Parathyroid adenoma (tissue), 2 donors: ENCODE measurements at regions not wholly inside any gene's neighbourhood (a gene's known extent, or its start where the extent isn't known, plus 50 kb on each side); places are given as distances from the start of the nearest gene placed in this dataset.
A peak's percentile ranks its signal among the peaks of the same experiment; 100 is the strongest.

Source experiments
- H2AFZ ChIP-seq: fragments of 300-600 bp; sonication (generic); one replicate; pipeline ENCODE4 v1.7.0; 2017; ENCODE audit warnings: antibody characterized with exemption, mild to moderate bottlenecking
- H3K27ac ChIP-seq: fragments of 300-600 bp; sonication (generic); one replicate; pipeline ENCODE4 v1.7.0; 2017
- H3K27me3 ChIP-seq: fragments of 300-600 bp; sonication (generic); one replicate; pipeline ENCODE4 v1.7.0; 2017; ENCODE audit warnings: low read length; ENCODE audit not compliant: control insufficient read depth, insufficient read depth
- H3K36me3 ChIP-seq: fragments of 300-600 bp; sonication (generic); one replicate; pipeline ENCODE4 v1.7.0; 2017; ENCODE audit warnings: low read length; ENCODE audit not compliant: control insufficient read depth, insufficient read depth
- H3K4me1 ChIP-seq: fragments of 300-600 bp; sonication (generic); one replicate; pipeline ENCODE4 v1.7.0; 2017; ENCODE audit warnings: control low read depth
- H3K4me2 ChIP-seq: fragments of 300-600 bp; sonication (generic); one replicate; pipeline ENCODE4 v1.7.0; 2017; ENCODE audit warnings: low read length
- H3K4me3 ChIP-seq: fragments of 300-600 bp; sonication (generic); one replicate; pipeline ENCODE4 v1.7.0; 2017; ENCODE audit warnings: low read depth, low read length
- H3K79me2 ChIP-seq: fragments of 300-600 bp; sonication (generic); one replicate; pipeline ENCODE4 v1.7.0; 2017; ENCODE audit warnings: control low read depth
- H3K9ac ChIP-seq: fragments of 300-600 bp; sonication (generic); one replicate; pipeline ENCODE4 v1.7.0; 2017; ENCODE audit warnings: mild to moderate bottlenecking
- H3K9me3 ChIP-seq: fragments of 300-600 bp; sonication (generic); one replicate; pipeline ENCODE4 v1.7.0; 2017; ENCODE audit warnings: low read length; ENCODE audit not compliant: control insufficient read depth
- TF ChIP-seq, protein P1 (sequence below): fragments of 300-600 bp; sonication (generic); IDR thresholded peaks from one replicate; pipeline ENCODE4 v1.7.0; 2017; ENCODE audit warnings: antibody characterized with exemption, mild to moderate bottlenecking
- donor health status: primary hyperparathyroidism.

DNA sequence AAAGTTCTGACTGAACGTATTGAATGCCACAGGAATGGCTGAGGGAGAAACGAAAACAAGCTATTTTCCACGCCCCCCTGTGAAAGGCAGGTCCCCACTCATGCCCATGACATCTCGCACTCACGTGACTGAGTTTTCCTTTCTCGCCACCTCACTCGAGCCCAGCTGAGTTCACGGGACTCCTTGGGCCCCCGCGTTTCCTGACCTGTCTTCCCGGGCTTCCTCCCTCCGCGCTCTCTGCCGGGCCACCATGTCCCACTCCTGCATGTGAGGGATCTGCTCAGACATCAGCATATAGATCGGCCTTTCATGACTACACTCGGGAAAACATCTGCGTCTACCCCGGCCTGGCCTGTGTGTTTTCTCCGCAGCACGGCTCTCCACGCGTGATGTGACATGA, 226.0 kb upstream of the ADARB2 start:
- no peak overlapping the region for H3K27ac ChIP-seq
- no peaks in the 10 kb centered on the region for H3K27me3 ChIP-seq
- H3K79me2 ChIP-seq: no peaks in the 10 kb centered on the region
- H3K4me2 ChIP-seq: no peak overlapping the region
- no peaks in the 10 kb centered on the region for H3K36me3 ChIP-seq
- TF ChIP-seq, protein P1, sequence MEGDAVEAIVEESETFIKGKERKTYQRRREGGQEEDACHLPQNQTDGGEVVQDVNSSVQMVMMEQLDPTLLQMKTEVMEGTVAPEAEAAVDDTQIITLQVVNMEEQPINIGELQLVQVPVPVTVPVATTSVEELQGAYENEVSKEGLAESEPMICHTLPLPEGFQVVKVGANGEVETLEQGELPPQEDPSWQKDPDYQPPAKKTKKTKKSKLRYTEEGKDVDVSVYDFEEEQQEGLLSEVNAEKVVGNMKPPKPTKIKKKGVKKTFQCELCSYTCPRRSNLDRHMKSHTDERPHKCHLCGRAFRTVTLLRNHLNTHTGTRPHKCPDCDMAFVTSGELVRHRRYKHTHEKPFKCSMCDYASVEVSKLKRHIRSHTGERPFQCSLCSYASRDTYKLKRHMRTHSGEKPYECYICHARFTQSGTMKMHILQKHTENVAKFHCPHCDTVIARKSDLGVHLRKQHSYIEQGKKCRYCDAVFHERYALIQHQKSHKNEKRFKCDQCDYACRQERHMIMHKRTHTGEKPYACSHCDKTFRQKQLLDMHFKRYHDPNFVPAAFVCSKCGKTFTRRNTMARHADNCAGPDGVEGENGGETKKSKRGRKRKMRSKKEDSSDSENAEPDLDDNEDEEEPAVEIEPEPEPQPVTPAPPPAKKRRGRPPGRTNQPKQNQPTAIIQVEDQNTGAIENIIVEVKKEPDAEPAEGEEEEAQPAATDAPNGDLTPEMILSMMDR: no peak
- no peaks in the 10 kb centered on the region for H3K9me3 ChIP-seq
- H2AFZ ChIP-seq: no peak overlapping the region
- peaks cover 3% of the 10 kb centered on the region for H3K4me1 ChIP-seq
- H3K9ac ChIP-seq: no peak overlapping the region
- no peak overlapping the region for H3K4me3 ChIP-seq

DNA sequence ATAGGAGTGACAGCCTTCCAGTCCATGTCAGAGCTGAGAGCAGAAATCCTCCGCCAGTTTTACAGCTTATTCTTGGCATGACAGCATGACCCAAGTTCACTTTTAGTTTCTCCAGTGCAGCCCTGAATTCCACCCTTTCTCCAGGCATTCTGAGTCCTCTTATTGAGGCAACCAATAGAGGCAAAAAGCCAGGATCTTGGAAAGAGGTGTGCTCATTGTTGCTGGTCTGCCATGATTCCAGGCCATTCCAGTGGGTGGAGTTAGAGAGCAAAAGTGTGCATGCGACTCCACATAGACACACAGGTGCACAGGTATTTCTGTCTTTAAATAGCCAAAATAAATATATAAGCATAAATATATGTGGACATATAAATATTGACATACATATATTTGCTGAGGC, 224.7 kb upstream of the ADARB2 start:
- H3K27ac ChIP-seq: no peak overlapping the region
- H3K36me3 ChIP-seq: no peaks in the 10 kb centered on the region
- H3K27me3 ChIP-seq: no peaks in the 10 kb centered on the region
- no peak overlapping the region for H3K4me2 ChIP-seq
- no peaks in the 10 kb centered on the region for H3K9me3 ChIP-seq
- no peak overlapping the region for H3K4me3 ChIP-seq
- H3K9ac ChIP-seq: no peak overlapping the region
- H2AFZ ChIP-seq: no peak overlapping the region
- no peaks in the 10 kb centered on the region for H3K79me2 ChIP-seq
- TF ChIP-seq, protein P1: no peak
- peaks cover 2% of the 10 kb centered on the region for H3K4me1 ChIP-seq

GRCh38 chr10:1960982-1961381, 223.7 kb upstream of the ADARB2 start:
- no peaks in the 10 kb centered on the region for H3K9me3 ChIP-seq
- H3K4me1 ChIP-seq: no peaks in the 10 kb centered on the region
- no peaks in the 10 kb centered on the region for H3K36me3 ChIP-seq
- TF ChIP-seq, protein P1: no peak
- no peaks in the 10 kb centered on the region for H3K79me2 ChIP-seq
- H3K9ac ChIP-seq: no peak overlapping the region
- no peak overlapping the region for H3K4me2 ChIP-seq
- H3K4me3 ChIP-seq: no peak overlapping the region
- no peak overlapping the region for H2AFZ ChIP-seq
- no peaks in the 10 kb centered on the region for H3K27me3 ChIP-seq
- H3K27ac ChIP-seq: no peak overlapping the region

DNA sequence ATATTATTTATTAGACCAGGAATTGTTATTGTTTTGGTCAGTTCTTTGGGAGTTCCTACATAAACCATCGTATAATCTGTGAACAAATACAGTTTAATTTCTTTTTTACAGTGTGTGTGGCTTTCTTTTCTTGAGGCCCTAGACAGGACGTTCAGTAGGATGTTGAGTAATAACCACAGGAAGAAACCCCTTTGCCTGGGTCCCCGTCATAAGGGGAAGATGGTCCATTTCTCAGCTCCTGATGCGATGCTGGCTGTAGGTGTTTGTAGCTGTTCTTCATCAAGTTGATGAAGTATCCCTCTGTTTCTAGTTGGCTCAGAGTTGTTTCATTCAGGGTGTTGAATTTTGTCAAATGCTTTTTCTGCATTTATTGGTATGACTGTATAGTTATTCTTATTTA, 219.7 kb upstream of the ADARB2 start:
- H3K27ac ChIP-seq: no peak overlapping the region
- no peak overlapping the region for H2AFZ ChIP-seq
- no peaks in the 10 kb centered on the region for H3K79me2 ChIP-seq
- no peak overlapping the region for H3K9ac ChIP-seq
- TF ChIP-seq, protein P1: no peak
- no peaks in the 10 kb centered on the region for H3K36me3 ChIP-seq
- H3K27me3 ChIP-seq: no peaks in the 10 kb centered on the region
- no peak overlapping the region for H3K4me3 ChIP-seq
- no peak overlapping the region for H3K4me2 ChIP-seq
- no peaks in the 10 kb centered on the region for H3K9me3 ChIP-seq
- H3K4me1 ChIP-seq: no peaks in the 10 kb centered on the region

GRCh38 chr10:1954300-1954699, 217.0 kb upstream of the ADARB2 start:
- H3K9ac ChIP-seq: no peak overlapping the region

More at GRCh38 chr10:1954300-1954699, 217.0 kb upstream of the ADARB2 start:
- TF ChIP-seq, protein P1: no peak
- H3K9me3 ChIP-seq: no peaks in the 10 kb centered on the region
- H3K36me3 ChIP-seq: no peaks in the 10 kb centered on the region
- H3K27me3 ChIP-seq: no peaks in the 10 kb centered on the region
- H3K4me1 ChIP-seq: no peaks in the 10 kb centered on the region
- H3K4me3 ChIP-seq: no peak overlapping the region
- no peaks in the 10 kb centered on the region for H3K79me2 ChIP-seq
- H2AFZ ChIP-seq: peak overlapping the region; percentile 41
- no peak overlapping the region for H3K4me2 ChIP-seq
- no peak overlapping the region for H3K27ac ChIP-seq
